Motor neuron (in vitro differentiated cells): ENCODE measurements at regions not wholly inside any gene's neighbourhood (a gene's known extent, or its start where the extent isn't known, plus 50 kb on each side); places are given as distances from the start of the nearest gene placed in this dataset.

Experiments
- ATAC-seq, 8 experiments: fragments of 200-7000 bp; cut with Tn5 transposase; replicated peaks in 6 of 8; 2 replicates each; pipeline ENCODE4 v1.8.0; 2021; ENCODE audit warnings: mild to moderate bottlenecking in 8 of 8, moderate library complexity in 8 of 8
- H3K27ac ChIP-seq, 2 donors: fragments of 250-450 bp; sonication (Bioruptor Pico); 2 replicates each; pipeline ENCODE4 v1.9.0; 2021; ENCODE audit warnings: antibody characterized with exemption in 2 of 2, mild to moderate bottlenecking in 2 of 2, moderate library complexity in 1 of 2
- H3K4me1 ChIP-seq, 2 donors: fragments of 250-450 bp; sonication (Bioruptor Pico); replicated peaks in 1 of 2; 2 replicates each; pipeline ENCODE4 v1.6.1; 2021; ENCODE audit warnings: antibody characterized with exemption in 2 of 2, mild to moderate bottlenecking in 2 of 2, moderate library complexity in 1 of 2
- H3K4me3 ChIP-seq, 5 donors: fragments of 250-450 bp; sonication (Bioruptor Pico); 2 replicates each; pipeline ENCODE4 v1.9.0; 2021; ENCODE audit warnings: antibody characterized with exemption in 5 of 5, mild to moderate bottlenecking in 5 of 5, moderate library complexity in 4 of 5
- WGBS, 10 experiments: fragments of 450-650 bp; shearing (Covaris generic); methylation state at CpG; one replicate each; pipeline ENCODE4 v1.0.0; 2022; 5-methylcytosine and 5-hydroxymethylcytosine counted together
- in situ Hi-C, 9 experiments: fragments of 400-800 bp; cut with MboI; loops; one replicate each; pipeline ENCODE4 v1.15.0; 2021; ENCODE audit warnings: low sequenced_read_pairs in 9 of 9, low pct_unique_long_range_greater_than_20kb in 2 of 9; ENCODE audit not compliant: unreplicated experiment in 9 of 9

- in situ Hi-C loops: no loop called here
- Histone ChIP-seq H3K4me1 (peaks cover 4 to 18% of the 10 kb centered on the region in 2 donors), H3K27ac (no peak overlapping the region), H3K4me3 (no peak overlapping the region)
- no peak for ATAC-seq
- WGBS, 10 experiments: 75 to 100% (median 96%) methylated on average over 2 to 4 of the region's 4 CpGs; no CpG with 5 or more reads in 1 of the 10 experiments
Measured at GRCh38 chr5:125560476-125561225, 814.2 kb upstream of the ZNF608 start.

GRCh38 chr5:125564317-125564975, 818.0 kb upstream of the ZNF608 start:
- ATAC-seq: peak in 5 of 8 experiments; percentile 36 to 90 (median 68)
- Histone ChIP-seq H3K4me3 (no peak overlapping the region), H3K27ac (no peak overlapping the region), H3K4me1 (peaks cover 0 to 6% of the 10 kb centered on the region in 2 donors)
- WGBS, 10 experiments: 57 to 100% (median 87%) methylated on average over 1 to 5 of the region's 5 CpGs; no CpG with 5 or more reads in 3 of the 10 experiments
- in situ Hi-C loops: no loop called here

- H3K4me1 ChIP-seq: peaks cover 46 to 52% of the 10 kb centered on the region in 2 donors
- no peak overlapping the region for H3K4me3 ChIP-seq
- in situ Hi-C loops: no loop called here
- no peak for ATAC-seq
- peak overlapping the region; percentile 1 to 11 for H3K27ac ChIP-seq
- WGBS, 10 experiments: 18 to 91% (median 55%) methylated on average over 4 to 9 of the region's 9 CpGs
Measured at GRCh38 chr5:125574491-125575044, 828.1 kb upstream of the ZNF608 start.

GRCh38 chr5:125575171-125575890, 828.9 kb upstream of the ZNF608 start:
- Histone ChIP-seq H3K4me1 (peaks cover 46 to 52% of the 10 kb centered on the region in 2 donors), H3K27ac (peak overlapping the region; percentile 85 to 92), H3K4me3 (peak overlapping the region in 2 of 5 donors; percentile 19 to 20)
- ATAC-seq: peak in 4 of 8 experiments; percentile 7 to 55 (median 33)
- 27 to 100% (median 88%) methylated on average over 1 of the region's 1 CpG; no CpG with 5 or more reads in 3 of the 10 experiments for WGBS, 10 experiments
- in situ Hi-C loops: no loop called here

- 0 to 30% (median 5%) methylated on average over 2 to 7 of the region's 7 CpGs; no CpG with 5 or more reads in 1 of the 10 experiments for WGBS, 10 experiments
- peak; percentile 58 to 94 (median 88) for ATAC-seq
- peak overlapping the region in 4 of 5 donors; percentile 8 to 20 (median 14) for H3K4me3 ChIP-seq
Measured at GRCh38 chr5:125575891-125576505, 829.6 kb upstream of the ZNF608 start.

GRCh38 chr5:125576822-125577221, 830.4 kb upstream of the ZNF608 start:
- Histone ChIP-seq H3K4me3 (no peak overlapping the region), H3K4me1 (peaks cover 46 to 52% of the 10 kb centered on the region in 2 donors), H3K27ac (peak overlapping the region in 1 of 2 donors; percentile 92)
- no peak for ATAC-seq
- 28 to 100% (median 67%) methylated on average over 1 to 3 of the region's 3 CpGs for WGBS, 10 experiments
- in situ Hi-C loops: no loop called here

More at GRCh38 chr5:125575891-125576505, 829.6 kb upstream of the ZNF608 start:
- peak overlapping the region; percentile 85 to 92 for H3K27ac ChIP-seq
- in situ Hi-C loops: no loop called here
- H3K4me1 ChIP-seq: peaks cover 46 to 52% of the 10 kb centered on the region in 2 donors

- in situ Hi-C loops: no loop called here
- H3K4me1 ChIP-seq: peaks cover 35 to 42% of the 10 kb centered on the region in 2 donors
- H3K27ac ChIP-seq: no peak overlapping the region
- no peak for ATAC-seq
- no peak overlapping the region for H3K4me3 ChIP-seq
- WGBS, 10 experiments: 20 to 89% (median 72%) methylated on average over 1 of the region's 1 CpG; no CpG with 5 or more reads in 4 of the 10 experiments
Measured at GRCh38 chr5:125578551-125578950, 832.1 kb upstream of the ZNF608 start.

GRCh38 chr5:125579182-125579581, 832.7 kb upstream of the ZNF608 start:
- Histone ChIP-seq H3K4me3 (no peak overlapping the region), H3K27ac (no peak overlapping the region), H3K4me1 (peaks cover 28 to 35% of the 10 kb centered on the region in 2 donors)
- in situ Hi-C loops: no loop called here
- 63 to 95% (median 90%) methylated on average over 2 to 5 of the region's 5 CpGs for WGBS, 10 experiments
- ATAC-seq: peak in 1 of 8 experiments; percentile 74

GRCh38 chr5:125581311-125581710, 834.9 kb upstream of the ZNF608 start:
- H3K4me1 ChIP-seq: peaks cover 7 to 15% of the 10 kb centered on the region in 2 donors
- no peak overlapping the region for H3K4me3 ChIP-seq
- no peak for ATAC-seq
- no peak overlapping the region for H3K27ac ChIP-seq
- in situ Hi-C loops: no loop called here

- H3K27ac ChIP-seq: no peak overlapping the region
- in situ Hi-C loops: no loop called here
- no peak overlapping the region for H3K4me3 ChIP-seq
- peaks cover 0 to 5% of the 10 kb centered on the region in 2 donors for H3K4me1 ChIP-seq
- no peak for ATAC-seq
- WGBS, 10 experiments: 9 to 100% (median 80%) methylated on average over 1 of the region's 1 CpG; no CpG with 5 or more reads in 3 of the 10 experiments
Measured at GRCh38 chr5:125582352-125582751, 835.9 kb upstream of the ZNF608 start.

GRCh38 chr5:125583321-125584139, 837.1 kb upstream of the ZNF608 start:
- 14 to 94% (median 87%) methylated on average over 3 to 11 of the region's 11 CpGs; no CpG with 5 or more reads in 1 of the 10 experiments for WGBS, 10 experiments
- H3K4me3 ChIP-seq: no peak overlapping the region
- no peaks in the 10 kb centered on the region for H3K4me1 ChIP-seq
- no peak for ATAC-seq
- in situ Hi-C loops: no loop called here
- no peak overlapping the region for H3K27ac ChIP-seq

- ATAC-seq: no peak
- Histone ChIP-seq H3K4me3 (no peak overlapping the region), H3K27ac (no peak overlapping the region), H3K4me1 (no peaks in the 10 kb centered on the region)
- in situ Hi-C loops: no loop called here
- 17 to 100% (median 69%) methylated on average over 1 to 3 of the region's 3 CpGs; no CpG with 5 or more reads in 2 of the 10 experiments for WGBS, 10 experiments
Measured at GRCh38 chr5:125584140-125584520, 837.7 kb upstream of the ZNF608 start.
